SK-N-SH (cell line): ENCODE measurements at regions not wholly inside any gene's neighbourhood (a gene's known extent, or its start where the extent isn't known, plus 50 kb on each side); places are given as distances from the start of the nearest gene placed in this dataset.

Experiments used
- CTCF ChIA-PET: fragments of 300-600, 350-600 bp; formaldehyde crosslinking; extraction: SDS; loops from one replicate; lab custom pipeline; 2021; lab: Yijun Ruan, JAX
- POLR2A ChIA-PET: fragments of 350-600 bp; sonication (Branson Sonifier 250); formaldehyde crosslinking; extraction: SDS; loops from one replicate; lab custom pipeline; 2020; ENCODE audit warnings: antibody characterized with exemption, inconsistent platforms; lab: Yijun Ruan, JAX
- DNase-seq: peaks from one replicate; pipeline ENCODE4 v3.0.0; 2012
- H2AFZ ChIP-seq: fragments of 200-600 bp; sonication (generic); 2 replicates; pipeline ENCODE4 v1.8.1; 2016; ENCODE audit warnings: antibody characterized with exemption, mild to moderate bottlenecking, low read depth
- H3F3A ChIP-seq: fragments of 200-600 bp; sonication (generic); replicated peaks from 2 replicates; pipeline ENCODE3; 2016; ENCODE audit warnings: antibody characterized with exemption, mild to moderate bottlenecking; ENCODE audit not compliant: insufficient read depth
- H3K27ac ChIP-seq, 2 experiments: fragments of 200-500 bp in 1 of 2; fragments of 200-600 bp in 1 of 2; sonication (Bioruptor generic) in 1 of 2; sonication (generic), shearing (Covaris generic) in 1 of 2; 2 replicates each; pipeline versions ENCODE4 v1.5.1 to v1.6.1; 2014 to 2016; ENCODE audit warnings: low read depth in 2 of 2, inconsistent platforms in 1 of 2, low read length in 1 of 2, mild to moderate bottlenecking in 1 of 2, mixed read lengths in 1 of 2
- H3K27me3 ChIP-seq: fragments of 200-600 bp; sonication (generic), shearing (Covaris generic); 2 replicates; pipeline ENCODE4 v1.6.1; 2016; ENCODE audit warnings: mixed run types; ENCODE audit not compliant: insufficient read depth
- H3K36me3 ChIP-seq, 2 experiments: fragments of 200-500 bp in 1 of 2; fragments of 200-600 bp in 1 of 2; sonication (Bioruptor generic) in 1 of 2; sonication (generic) in 1 of 2; replicated peaks in 1 of 2; 2 replicates each; pipeline versions ENCODE3 to v1.5.1; 2014 to 2016; ENCODE audit warnings: low read length in 1 of 2, mild to moderate bottlenecking in 1 of 2; ENCODE audit not compliant: insufficient read depth in 2 of 2, control insufficient read depth in 1 of 2
- H3K4me1 ChIP-seq, 2 experiments: fragments of 200-500 bp in 1 of 2; fragments of 200-600 bp in 1 of 2; sonication (Bioruptor generic) in 1 of 2; sonication (generic), shearing (Covaris generic) in 1 of 2; 2 replicates each; pipeline versions ENCODE4 v1.5.1 to v1.6.1; 2014 to 2016; ENCODE audit warnings: low read depth in 1 of 2, low read length in 1 of 2, mixed run types in 1 of 2; ENCODE audit not compliant: insufficient read depth in 2 of 2, control insufficient read depth in 1 of 2
- H3K4me2 ChIP-seq: fragments of 200-600 bp; sonication (generic), shearing (Covaris generic); 2 replicates; pipeline ENCODE4 v1.6.1; 2017; ENCODE audit warnings: mixed run types
- H3K4me3 ChIP-seq, 2 experiments: fragments of 200-500 bp in 1 of 2; fragments of 200-600 bp in 1 of 2; sonication (Bioruptor generic) in 1 of 2; sonication (generic), shearing (Covaris generic) in 1 of 2; 2 replicates each; pipeline versions ENCODE4 v1.5.1 to v1.8.1; 2014 to 2016; ENCODE audit warnings: low read depth in 2 of 2, inconsistent platforms in 1 of 2, low read length in 1 of 2, mild to moderate bottlenecking in 1 of 2, mixed read lengths in 1 of 2, moderate library complexity in 1 of 2
- H3K79me2 ChIP-seq: fragments of 200-600 bp; sonication (generic); 2 replicates; pipeline ENCODE4 v1.8.1; 2017; ENCODE audit warnings: mild to moderate bottlenecking; ENCODE audit not compliant: insufficient read depth
- H3K9ac ChIP-seq: fragments of 200-600 bp; sonication (generic); 2 replicates; pipeline ENCODE4 v1.6.1; 2017; ENCODE audit warnings: mixed run types
- H3K9me2 ChIP-seq: fragments of 200-600 bp; sonication (generic); 2 replicates; pipeline ENCODE4 v1.6.1; 2017; ENCODE audit warnings: mixed run types
- H3K9me3 ChIP-seq: fragments of 200-600 bp; sonication (generic); 2 replicates; pipeline ENCODE4 v1.6.1; 2017; ENCODE audit warnings: mixed run types, mild to moderate bottlenecking, moderate library complexity
- H4K20me1 ChIP-seq: fragments of 200-600 bp; sonication (generic); 2 replicates; pipeline ENCODE4 v1.6.1; 2017; ENCODE audit warnings: mild to moderate bottlenecking, mixed run types; ENCODE audit not compliant: insufficient read depth
- CHD2 ChIP-seq: fragments of 150-350 bp; IDR thresholded peaks from 2 replicates; pipeline ENCODE4 v1.6.1; 2018; ENCODE audit warnings: low read length; ENCODE audit not compliant: partially characterized antibody
- ELF1 ChIP-seq: IDR thresholded peaks from 2 replicates; pipeline ENCODE4 v1.4.0; 2012
- EP300 ChIP-seq, 2 experiments: IDR thresholded peaks; 2 replicates each; pipeline versions ENCODE4 v1.4.0 to v1.6.1; 2012; ENCODE audit warnings: borderline replicate concordance in 1 of 2, low read depth in 1 of 2, low read length in 1 of 2
- FOSL2 ChIP-seq: IDR thresholded peaks from 2 replicates; pipeline ENCODE4 v1.4.0; 2012; ENCODE audit warnings: low read depth, mild to moderate bottlenecking, moderate library complexity, borderline replicate concordance
- FOXJ3 ChIP-seq: sonication (generic); formaldehyde crosslinking; IDR thresholded peaks from 2 replicates; pipeline ENCODE4 v1.5.1; 2020; ENCODE audit warnings: mild to moderate bottlenecking, missing genetic modification reagents
- FOXM1 ChIP-seq: IDR thresholded peaks from 2 replicates; pipeline ENCODE4 v1.4.0; 2012; ENCODE audit warnings: low read depth, mild to moderate bottlenecking
- GABPA ChIP-seq: IDR thresholded peaks from 2 replicates; pipeline ENCODE4 v1.4.0; 2012; ENCODE audit warnings: low read depth, mild to moderate bottlenecking
- GATA2 ChIP-seq: sonication (generic); formaldehyde crosslinking; IDR thresholded peaks from 2 replicates; pipeline ENCODE4 v1.5.0; 2020; ENCODE audit warnings: mild to moderate bottlenecking, missing genetic modification reagents
- JUND ChIP-seq: IDR thresholded peaks from 2 replicates; pipeline ENCODE4 v1.4.0; 2012
- NFIC ChIP-seq: IDR thresholded peaks from 2 replicates; pipeline ENCODE4 v1.4.0; 2012; ENCODE audit warnings: borderline replicate concordance
- NRF1 ChIP-seq: IDR thresholded peaks from 2 replicates; pipeline ENCODE4 v1.6.1; 2012; ENCODE audit warnings: low read depth, mild to moderate bottlenecking, low read length
- POLR2AphosphoS5 ChIP-seq: IDR thresholded peaks from 2 replicates; pipeline ENCODE4 v1.6.1; 2012; ENCODE audit warnings: low read depth, low read length
- RAD21 ChIP-seq: IDR thresholded peaks from 2 replicates; pipeline ENCODE4 v1.6.1; 2012; ENCODE audit warnings: mild to moderate bottlenecking, low read length
- RCOR1 ChIP-seq: fragments of 150-350 bp; IDR thresholded peaks from 2 replicates; pipeline ENCODE4 v1.6.1; 2017; ENCODE audit warnings: antibody characterized with exemption, low read length
- RFX5 ChIP-seq: IDR thresholded peaks from 2 replicates; pipeline ENCODE4 v1.6.1; 2012; ENCODE audit warnings: mild to moderate bottlenecking, improper control_type of control experiment, low read length
- RXRA ChIP-seq: IDR thresholded peaks from 2 replicates; pipeline ENCODE4 v1.4.0; 2012; ENCODE audit warnings: low read depth, mild to moderate bottlenecking, borderline replicate concordance
- SIN3A ChIP-seq: IDR thresholded peaks from 2 replicates; pipeline ENCODE4 v1.6.1; 2012; ENCODE audit warnings: low read depth, mild to moderate bottlenecking, low read length, moderate library complexity, borderline replicate concordance
- SMC3 ChIP-seq: IDR thresholded peaks from 2 replicates; pipeline ENCODE4 v1.6.1; 2012; ENCODE audit warnings: low read depth, low read length, improper control_type of control experiment
- TAF1 ChIP-seq: IDR thresholded peaks from 2 replicates; pipeline ENCODE4 v1.6.1; 2012; ENCODE audit warnings: low read depth, mild to moderate bottlenecking, low read length, moderate library complexity, borderline replicate concordance
- TCF12 ChIP-seq: IDR thresholded peaks from 2 replicates; pipeline ENCODE4 v1.4.0; 2012
- TEAD4 ChIP-seq: IDR thresholded peaks from 2 replicates; pipeline ENCODE4 v1.4.0; 2012; ENCODE audit warnings: mild to moderate bottlenecking, borderline replicate concordance; ENCODE audit not compliant: insufficient read depth
- WGBS: methylation state at CpG from one replicate; pipeline ENCODE4 v1.1.6; 2017; ENCODE audit warnings: low lambda C conversion rate; 5-methylcytosine and 5-hydroxymethylcytosine counted together
- TF ChIP-seq, protein P1 (sequence below): fragments of 150-350 bp; IDR thresholded peaks from 2 replicates; pipeline ENCODE4 v1.6.1; 2016; ENCODE audit warnings: mild to moderate bottlenecking, low read depth, low read length
- TF ChIP-seq, protein P2 (sequence below): IDR thresholded peaks from 2 replicates; pipeline ENCODE4 v1.4.0; 2012; ENCODE audit warnings: low read depth
- TF ChIP-seq, protein P3 (sequence below): fragments of 150-350 bp; IDR thresholded peaks from 2 replicates; pipeline ENCODE4 v1.6.1; 2017; ENCODE audit warnings: antibody characterized with exemption, low read length, low read depth, borderline replicate concordance

DNA sequence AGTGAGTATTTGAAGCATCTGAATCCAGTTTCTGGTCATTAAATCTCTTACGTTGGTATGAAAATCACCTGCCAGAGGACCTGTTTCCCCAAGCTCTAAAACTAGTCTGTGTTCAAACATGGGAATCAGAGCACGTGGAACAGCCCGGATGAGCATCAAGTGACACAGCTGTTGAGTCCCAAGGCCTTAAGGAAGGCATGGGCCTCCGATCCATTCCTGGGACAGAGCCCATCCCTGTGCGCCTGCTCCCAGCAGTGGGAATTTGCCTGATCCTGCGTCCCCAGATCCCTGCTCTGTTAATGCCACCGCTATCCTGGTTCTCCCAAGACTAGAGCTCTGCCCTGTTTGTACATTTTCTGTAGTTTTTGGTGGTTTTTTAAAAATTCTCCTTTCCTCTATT lies 68.4 kb upstream of the FBXO28 start:
- POLR2A ChIA-PET: no interaction called here
- Histone ChIP-seq H3K4me3 (no peak overlapping the region), H3K27me3 (no peaks in the 10 kb centered on the region), H3K9ac (no peak overlapping the region), H3K4me2 (no peak overlapping the region), H3K4me1 (no peaks in the 10 kb centered on the region), H3K36me3 (no peaks in the 10 kb centered on the region), H4K20me1 (no peaks in the 10 kb centered on the region), H3K9me3 (no peaks in the 10 kb centered on the region), H3K79me2 (no peaks in the 10 kb centered on the region), H3K27ac (no peak overlapping the region), H3K9me2 (no peaks in the 10 kb centered on the region), H2AFZ (no peak overlapping the region), H3F3A (no peaks in the 10 kb centered on the region)
- CTCF ChIA-PET: interaction anchor here (1.2 kb wide), 1 partner anchor 234 kb away, joined by 6 read pairs; no protein-coding TSS in a partner anchor
- DNase-seq: no peak
- WGBS: 81% methylated on average over 6 of the region's 7 CpGs
- TF ChIP-seq NFIC (no peak), JUND (no peak), FOXM1 (no peak), RXRA (no peak), ELF1 (no peak), RFX5 (no peak)

DNA sequence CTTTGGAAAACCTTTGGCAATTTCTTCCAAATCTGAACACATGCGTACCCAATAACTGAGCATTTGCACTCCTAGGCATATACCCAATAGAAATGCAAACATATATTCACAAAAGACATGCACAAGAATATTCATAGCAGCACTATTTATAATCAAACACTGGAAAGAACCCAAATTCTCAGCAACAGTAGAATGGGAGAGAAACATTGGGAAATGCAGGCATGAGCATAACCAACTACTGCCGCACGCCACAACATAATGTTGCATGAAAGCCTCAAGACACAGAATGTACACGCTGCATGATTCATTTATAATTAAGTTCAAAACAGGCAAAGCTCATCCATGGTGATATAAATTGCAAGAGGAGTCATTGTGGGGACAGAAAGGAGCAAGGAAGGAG lies 69.5 kb upstream of the FBXO28 start:
- no peak for TF ChIP-seq NFIC
- TF ChIP-seq SIN3A: no peak
- TF ChIP-seq EP300 (IDR thresholded peaks at IDR 0.05; ENCODE audit: borderline replicate concordance in 1 of 2, low read depth in 1 of 2, low read length in 1 of 2): no peak
- no peak for TF ChIP-seq GABPA
- no peak for TF ChIP-seq RFX5
- Histone ChIP-seq H3K9ac (no peak overlapping the region), H3K79me2 (no peaks in the 10 kb centered on the region), H3K9me2 (no peaks in the 10 kb centered on the region), H3K9me3 (no peaks in the 10 kb centered on the region), H2AFZ (no peak overlapping the region), H3K27me3 (no peaks in the 10 kb centered on the region), H4K20me1 (no peaks in the 10 kb centered on the region), H3K4me3 (no peak overlapping the region), H3K27ac (no peak overlapping the region), H3K4me1 (no peaks in the 10 kb centered on the region), H3K36me3 (no peaks in the 10 kb centered on the region), H3F3A (no peaks in the 10 kb centered on the region), H3K4me2 (no peak overlapping the region)
- no peak for DNase-seq
- CTCF ChIA-PET: no interaction called here
- POLR2A ChIA-PET: no interaction called here
- 89% methylated on average over 4 of the region's 4 CpGs for WGBS

DNA sequence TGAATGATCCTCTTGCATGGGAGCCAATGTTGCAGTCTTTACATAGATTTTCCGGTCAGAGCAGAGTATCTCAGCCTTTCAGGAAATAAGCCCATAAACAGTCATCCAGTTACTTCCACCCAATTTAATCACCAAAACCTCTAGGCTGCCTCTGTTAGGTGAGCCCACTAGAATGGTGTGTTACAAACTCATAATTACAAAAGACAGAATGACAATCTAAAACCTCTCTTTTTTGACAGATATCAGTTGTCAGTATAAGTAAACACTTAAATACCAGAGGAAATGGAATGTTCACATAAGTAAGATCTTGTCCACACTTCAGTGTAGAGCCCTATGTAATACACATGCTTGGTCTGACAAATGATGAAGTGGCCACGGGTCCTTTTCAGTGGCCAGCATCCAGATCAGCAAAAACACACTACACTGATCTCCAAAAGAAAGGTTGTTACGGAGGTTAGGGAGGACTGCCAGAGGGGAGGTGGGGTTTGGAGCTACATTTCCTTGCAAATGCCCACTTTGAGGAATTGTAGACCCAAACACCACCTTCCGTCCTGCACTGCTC lies 71.3 kb upstream of the FBXO28 start:
- no peak for DNase-seq
- no peak overlapping the region for H3K4me2 ChIP-seq
- H3K79me2 ChIP-seq: no peaks in the 10 kb centered on the region
- no peaks in the 10 kb centered on the region for H3K36me3 ChIP-seq
- 66% methylated on average over 4 of the region's 4 CpGs for WGBS
- no peaks in the 10 kb centered on the region for H3K27me3 ChIP-seq
- H3F3A ChIP-seq: no peaks in the 10 kb centered on the region
- H3K27ac ChIP-seq: no peak overlapping the region
- POLR2A ChIA-PET: no interaction called here
- H3K9ac ChIP-seq: no peak overlapping the region
- H2AFZ ChIP-seq: no peak overlapping the region
- CTCF ChIA-PET: no interaction called here
- no peaks in the 10 kb centered on the region for H3K9me3 ChIP-seq
- H4K20me1 ChIP-seq: no peaks in the 10 kb centered on the region
- H3K9me2 ChIP-seq: no peaks in the 10 kb centered on the region
- H3K4me1 ChIP-seq: no peaks in the 10 kb centered on the region
- no peak overlapping the region for H3K4me3 ChIP-seq
- TF ChIP-seq TEAD4: no peak
- no peak for TF ChIP-seq ELF1
- TF ChIP-seq, protein P1, sequence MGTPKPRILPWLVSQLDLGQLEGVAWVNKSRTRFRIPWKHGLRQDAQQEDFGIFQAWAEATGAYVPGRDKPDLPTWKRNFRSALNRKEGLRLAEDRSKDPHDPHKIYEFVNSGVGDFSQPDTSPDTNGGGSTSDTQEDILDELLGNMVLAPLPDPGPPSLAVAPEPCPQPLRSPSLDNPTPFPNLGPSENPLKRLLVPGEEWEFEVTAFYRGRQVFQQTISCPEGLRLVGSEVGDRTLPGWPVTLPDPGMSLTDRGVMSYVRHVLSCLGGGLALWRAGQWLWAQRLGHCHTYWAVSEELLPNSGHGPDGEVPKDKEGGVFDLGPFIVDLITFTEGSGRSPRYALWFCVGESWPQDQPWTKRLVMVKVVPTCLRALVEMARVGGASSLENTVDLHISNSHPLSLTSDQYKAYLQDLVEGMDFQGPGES: no peak
- no peak for TF ChIP-seq POLR2AphosphoS5
- TF ChIP-seq RAD21: no peak
- TF ChIP-seq RFX5: no peak
- TF ChIP-seq, protein P2, sequence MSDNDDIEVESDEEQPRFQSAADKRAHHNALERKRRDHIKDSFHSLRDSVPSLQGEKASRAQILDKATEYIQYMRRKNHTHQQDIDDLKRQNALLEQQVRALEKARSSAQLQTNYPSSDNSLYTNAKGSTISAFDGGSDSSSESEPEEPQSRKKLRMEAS: no peak
- no peak for TF ChIP-seq RCOR1
- no peak for TF ChIP-seq CHD2
- TF ChIP-seq, protein P3, sequence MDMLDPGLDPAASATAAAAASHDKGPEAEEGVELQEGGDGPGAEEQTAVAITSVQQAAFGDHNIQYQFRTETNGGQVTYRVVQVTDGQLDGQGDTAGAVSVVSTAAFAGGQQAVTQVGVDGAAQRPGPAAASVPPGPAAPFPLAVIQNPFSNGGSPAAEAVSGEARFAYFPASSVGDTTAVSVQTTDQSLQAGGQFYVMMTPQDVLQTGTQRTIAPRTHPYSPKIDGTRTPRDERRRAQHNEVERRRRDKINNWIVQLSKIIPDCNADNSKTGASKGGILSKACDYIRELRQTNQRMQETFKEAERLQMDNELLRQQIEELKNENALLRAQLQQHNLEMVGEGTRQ: no peak
- TF ChIP-seq FOXJ3: no peak
- TF ChIP-seq TAF1: no peak
- no peak for TF ChIP-seq SMC3
- no peak for TF ChIP-seq GATA2 (CRISPR knock-in tag)
- TF ChIP-seq NRF1: no peak
- no peak for TF ChIP-seq EP300 (IDR thresholded peaks at IDR 0.05; ENCODE audit: borderline replicate concordance in 1 of 2, low read depth in 1 of 2, low read length in 1 of 2)
- TF ChIP-seq JUND: no peak
- no peak for TF ChIP-seq TCF12
- no peak for TF ChIP-seq FOSL2
